ENCODE measurements at regions not wholly inside any gene's neighbourhood (a gene's known extent, or its start where the extent isn't known, plus 50 kb on each side); places are given as distances from the start of the nearest gene placed in this dataset.

GRCh38 chr4:110365761-110366160 is 110.2 kb upstream of the ENPEP start:
- intact Hi-C loops (cut with DNase I) = no loop called here
- Histone ChIP-seq H3K36me3 (ENCODE audit: insufficient read depth in 1 of 2, low read depth in 1 of 2) (no peaks in the 10 kb centered on the region), H3K27ac (no peak overlapping the region), H3K9me3 (no peaks in the 10 kb centered on the region), H3K4me1 (no peaks in the 10 kb centered on the region), H3K27me3 (ENCODE audit: insufficient read depth in 3 of 3, low read length in 2 of 3) (no peaks in the 10 kb centered on the region), H3K4me3 (no peak overlapping the region)
- DNase-seq (no peak), ATAC-seq (no peak)
- WGBS, 3 donors = 61 to 70% (median 62%) methylated on average over 1 of the region's 1 CpG
- TF ChIP-seq, protein P1, sequence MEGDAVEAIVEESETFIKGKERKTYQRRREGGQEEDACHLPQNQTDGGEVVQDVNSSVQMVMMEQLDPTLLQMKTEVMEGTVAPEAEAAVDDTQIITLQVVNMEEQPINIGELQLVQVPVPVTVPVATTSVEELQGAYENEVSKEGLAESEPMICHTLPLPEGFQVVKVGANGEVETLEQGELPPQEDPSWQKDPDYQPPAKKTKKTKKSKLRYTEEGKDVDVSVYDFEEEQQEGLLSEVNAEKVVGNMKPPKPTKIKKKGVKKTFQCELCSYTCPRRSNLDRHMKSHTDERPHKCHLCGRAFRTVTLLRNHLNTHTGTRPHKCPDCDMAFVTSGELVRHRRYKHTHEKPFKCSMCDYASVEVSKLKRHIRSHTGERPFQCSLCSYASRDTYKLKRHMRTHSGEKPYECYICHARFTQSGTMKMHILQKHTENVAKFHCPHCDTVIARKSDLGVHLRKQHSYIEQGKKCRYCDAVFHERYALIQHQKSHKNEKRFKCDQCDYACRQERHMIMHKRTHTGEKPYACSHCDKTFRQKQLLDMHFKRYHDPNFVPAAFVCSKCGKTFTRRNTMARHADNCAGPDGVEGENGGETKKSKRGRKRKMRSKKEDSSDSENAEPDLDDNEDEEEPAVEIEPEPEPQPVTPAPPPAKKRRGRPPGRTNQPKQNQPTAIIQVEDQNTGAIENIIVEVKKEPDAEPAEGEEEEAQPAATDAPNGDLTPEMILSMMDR (IDR thresholded peaks at IDR 0.05) = no peak

- Histone ChIP-seq H3K4me1 (no peaks in the 10 kb centered on the region), H3K36me3 (ENCODE audit: insufficient read depth in 1 of 2, low read depth in 1 of 2) (no peaks in the 10 kb centered on the region), H3K27me3 (ENCODE audit: insufficient read depth in 3 of 3, low read length in 2 of 3) (no peaks in the 10 kb centered on the region), H3K4me3 (no peak overlapping the region), H3K27ac (no peak overlapping the region), H3K9me3 (no peaks in the 10 kb centered on the region)
- intact Hi-C loops (cut with DNase I) = no loop called here
- WGBS, 3 donors = 12 to 26% (median 24%) methylated on average over 3 of the region's 3 CpGs
- DNase-seq = no peak
- ATAC-seq = peak in 2 of 4 donors; percentile 40 to 44
- TF ChIP-seq, protein P1 (IDR thresholded peaks at IDR 0.05) = no peak
These were observed 110.9 kb upstream of the ENPEP start for GRCh38 chr4:110364911-110365520.

DNA sequence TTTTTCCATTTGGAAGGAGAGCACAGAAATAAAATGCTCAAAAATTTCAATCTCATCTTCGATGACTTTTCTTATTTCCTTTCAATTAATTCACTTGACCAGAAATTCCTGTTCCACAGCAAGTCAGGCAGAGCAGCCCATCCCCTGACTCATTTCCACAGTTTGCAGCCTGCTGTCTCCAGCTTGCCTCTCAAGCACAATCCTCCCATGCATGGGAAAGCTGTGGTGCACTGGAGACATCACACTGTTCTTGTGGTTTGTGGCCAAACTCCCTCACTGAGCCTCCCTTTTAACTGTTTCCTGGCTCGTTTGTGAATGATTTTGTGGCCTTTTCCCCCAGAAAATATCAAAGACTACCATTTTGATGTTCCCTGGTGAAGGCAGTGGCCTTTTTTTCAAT is 114.0 kb upstream of the ENPEP start:
- TF ChIP-seq, protein P1 (IDR thresholded peaks at IDR 0.05) = no peak
- 57 to 62% (median 60%) methylated on average over 2 of the region's 2 CpGs for WGBS, 3 donors
- ATAC-seq (no peak), DNase-seq (no peak)
- Histone ChIP-seq H3K36me3 (ENCODE audit: insufficient read depth in 1 of 2, low read depth in 1 of 2) (no peaks in the 10 kb centered on the region), H3K4me3 (no peak overlapping the region), H3K27ac (no peak overlapping the region), H3K27me3 (ENCODE audit: insufficient read depth in 3 of 3, low read length in 2 of 3) (no peaks in the 10 kb centered on the region), H3K9me3 (no peaks in the 10 kb centered on the region), H3K4me1 (no peaks in the 10 kb centered on the region)
- intact Hi-C loops (cut with DNase I) = no loop called here

DNA sequence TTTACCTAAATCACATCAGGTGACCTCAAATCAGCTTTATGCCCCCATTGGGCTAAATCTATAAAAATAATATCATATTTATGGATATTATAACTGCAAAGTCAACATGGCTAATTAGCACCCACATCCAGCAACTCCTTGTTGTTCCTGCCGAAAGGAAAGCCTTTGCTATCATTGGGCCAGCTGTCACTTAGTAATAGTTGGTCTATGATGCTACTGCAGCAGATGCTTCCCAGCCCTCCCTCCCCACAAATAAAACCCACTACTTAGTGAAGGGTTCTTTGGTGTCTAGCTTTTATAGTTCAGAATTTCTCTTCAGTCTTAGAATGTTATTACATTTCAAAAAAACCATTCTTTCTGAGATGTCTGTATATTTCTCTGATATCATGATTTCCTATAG is 116.9 kb upstream of the ENPEP start:
- H3K9me3 ChIP-seq = no peaks in the 10 kb centered on the region
- H3K4me1 ChIP-seq = no peaks in the 10 kb centered on the region
- TF ChIP-seq, protein P1 (IDR thresholded peaks at IDR 0.05) = no peak
- H3K27me3 ChIP-seq (ENCODE audit: insufficient read depth in 3 of 3, low read length in 2 of 3) = no peaks in the 10 kb centered on the region
- no peaks in the 10 kb centered on the region for H3K36me3 ChIP-seq (ENCODE audit: insufficient read depth in 1 of 2, low read depth in 1 of 2)
- no peak overlapping the region for H3K27ac ChIP-seq
- ATAC-seq (no peak), DNase-seq (no peak)
- intact Hi-C loops (cut with DNase I) = no loop called here
- H3K4me3 ChIP-seq = no peak overlapping the region
- 32 to 83% (median 65%) methylated on average over 1 of the region's 1 CpG for WGBS, 3 donors

GRCh38 chr4:110357521-110357920 is 118.4 kb upstream of the ENPEP start:
- TF ChIP-seq, protein P1 (IDR thresholded peaks at IDR 0.05) = no peak
- DNase-seq = no peak
- no peak for ATAC-seq
- H3K4me1 ChIP-seq = no peaks in the 10 kb centered on the region
- intact Hi-C loops (cut with DNase I) = no loop called here
- H3K36me3 ChIP-seq (ENCODE audit: insufficient read depth in 1 of 2, low read depth in 1 of 2) = no peaks in the 10 kb centered on the region
- H3K27me3 ChIP-seq (ENCODE audit: insufficient read depth in 3 of 3, low read length in 2 of 3) = no peaks in the 10 kb centered on the region
- H3K27ac ChIP-seq = no peak overlapping the region
- no peaks in the 10 kb centered on the region for H3K9me3 ChIP-seq
- no peak overlapping the region for H3K4me3 ChIP-seq
- WGBS, 3 donors = 98 to 100% (median 98%) methylated on average over 2 of the region's 2 CpGs

Data from psoas muscle (tissue), 7 donors.